Activated T-helper 9 cell treated with anti-CD3 and anti-CD28 coated beads, Interleukin-2, amount 50 U/mL, for 16 hours (primary cell): ENCODE measurements at regions not wholly inside any gene's neighbourhood (a gene's known extent, or its start where the extent isn't known, plus 50 kb on each side); places are given as distances from the start of the nearest gene placed in this dataset.

Experiments used
- DNase-seq: peaks from one replicate; pipeline ENCODE4 v3.0.0-alpha.2; 2020; ENCODE audit warnings: low read depth

GRCh38 chr2:120809151-120809550 lies 73.5 kb downstream of the GLI2 start:
- no peak for DNase-seq

GRCh38 chr2:120809609-120810440 lies 74.2 kb downstream of the GLI2 start:
- no peak for DNase-seq

- no peak for DNase-seq
Measured at GRCh38 chr2:120810639-120811038, 75.0 kb downstream of the GLI2 start.

GRCh38 chr2:120812866-120813265 lies 77.2 kb downstream of the GLI2 start:
- DNase-seq: no peak

GRCh38 chr2:120814352-120814751 lies 78.7 kb downstream of the GLI2 start:
- no peak for DNase-seq

GRCh38 chr2:120815292-120815691 lies 79.6 kb downstream of the GLI2 start:
- DNase-seq: no peak

GRCh38 chr2:120817136-120817955 lies 81.7 kb downstream of the GLI2 start:
- DNase-seq: no peak

GRCh38 chr2:120817956-120818325 lies 82.3 kb downstream of the GLI2 start:
- DNase-seq: no peak

- DNase-seq: no peak
Measured at GRCh38 chr2:120818441-120818920, 82.8 kb downstream of the GLI2 start.

GRCh38 chr2:120819720-120820210 lies 84.1 kb downstream of the GLI2 start:
- no peak for DNase-seq

- no peak for DNase-seq
Measured at GRCh38 chr2:120820263-120820952, 84.7 kb downstream of the GLI2 start.

GRCh38 chr2:120820953-120821279 lies 85.2 kb downstream of the GLI2 start:
- no peak for DNase-seq

GRCh38 chr2:120821446-120822160 lies 85.9 kb downstream of the GLI2 start:
- no peak for DNase-seq

GRCh38 chr2:120822933-120823332 lies 87.3 kb downstream of the GLI2 start:
- DNase-seq: no peak

- DNase-seq: no peak
Measured at GRCh38 chr2:120823551-120823950, 87.9 kb downstream of the GLI2 start.

- DNase-seq: no peak
Measured at GRCh38 chr2:120824246-120824645, 88.6 kb downstream of the GLI2 start.

GRCh38 chr2:120825370-120826259 lies 89.9 kb downstream of the GLI2 start:
- DNase-seq: no peak

- DNase-seq: no peak
Measured at GRCh38 chr2:120826260-120826648, 90.6 kb downstream of the GLI2 start.

GRCh38 chr2:120826716-120827410 lies 91.2 kb downstream of the GLI2 start:
- DNase-seq: no peak

- DNase-seq: no peak
Measured at GRCh38 chr2:120828066-120828465, 92.4 kb downstream of the GLI2 start.
